Renal cortex interstitium (tissue), 11 donors: ENCODE measurements at regions not wholly inside any gene's neighbourhood (a gene's known extent, or its start where the extent isn't known, plus 50 kb on each side); places are given as distances from the start of the nearest gene placed in this dataset.

Source experiments
- DNase-seq, 11 donors: peaks; one replicate each; pipeline ENCODE4 v3.0.0-alpha.2; 2013; ENCODE audit warnings: low read depth in 9 of 11, low spot score in 4 of 11; ENCODE audit errors: extremely low read depth in 1 of 11

DNA sequence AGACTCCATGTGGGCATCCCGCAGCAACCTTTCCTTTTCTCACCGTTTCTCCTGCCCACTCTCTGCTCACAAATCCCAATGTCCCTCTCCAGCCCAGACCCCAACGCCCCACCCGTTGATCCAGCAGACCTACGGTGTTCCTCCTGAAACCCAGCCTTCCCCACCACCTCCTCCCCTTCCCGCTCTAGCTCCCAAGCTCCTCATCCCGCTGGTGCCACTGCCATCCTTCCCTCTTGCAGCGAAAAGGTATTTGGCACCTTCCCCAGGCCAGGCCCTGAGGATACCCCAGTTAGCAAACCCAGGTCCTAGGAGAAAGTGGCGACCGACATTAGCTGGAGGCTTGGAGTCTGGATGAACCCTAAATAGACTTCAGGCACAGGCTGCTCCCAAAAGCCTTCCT, 84.0 kb upstream of the RTL6 start:
- no peak for DNase-seq

DNA sequence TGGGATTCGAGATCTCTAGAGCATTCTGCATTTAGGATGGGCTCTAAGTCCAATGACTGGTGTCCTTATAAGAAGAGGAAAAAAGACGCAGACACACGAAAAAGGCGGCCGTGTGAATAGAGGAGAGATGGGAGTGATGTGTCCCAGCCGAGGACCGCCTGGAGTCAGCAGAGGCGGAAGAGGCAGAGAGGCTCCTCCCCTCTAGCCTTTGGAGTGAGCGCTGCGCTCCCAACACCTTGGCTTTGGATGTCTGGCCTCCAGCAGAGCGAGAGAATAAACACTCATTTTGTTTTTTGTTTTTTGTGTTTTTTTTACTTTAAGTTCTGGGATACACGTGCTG, 83.0 kb upstream of the RTL6 start:
- DNase-seq = no peak

DNA sequence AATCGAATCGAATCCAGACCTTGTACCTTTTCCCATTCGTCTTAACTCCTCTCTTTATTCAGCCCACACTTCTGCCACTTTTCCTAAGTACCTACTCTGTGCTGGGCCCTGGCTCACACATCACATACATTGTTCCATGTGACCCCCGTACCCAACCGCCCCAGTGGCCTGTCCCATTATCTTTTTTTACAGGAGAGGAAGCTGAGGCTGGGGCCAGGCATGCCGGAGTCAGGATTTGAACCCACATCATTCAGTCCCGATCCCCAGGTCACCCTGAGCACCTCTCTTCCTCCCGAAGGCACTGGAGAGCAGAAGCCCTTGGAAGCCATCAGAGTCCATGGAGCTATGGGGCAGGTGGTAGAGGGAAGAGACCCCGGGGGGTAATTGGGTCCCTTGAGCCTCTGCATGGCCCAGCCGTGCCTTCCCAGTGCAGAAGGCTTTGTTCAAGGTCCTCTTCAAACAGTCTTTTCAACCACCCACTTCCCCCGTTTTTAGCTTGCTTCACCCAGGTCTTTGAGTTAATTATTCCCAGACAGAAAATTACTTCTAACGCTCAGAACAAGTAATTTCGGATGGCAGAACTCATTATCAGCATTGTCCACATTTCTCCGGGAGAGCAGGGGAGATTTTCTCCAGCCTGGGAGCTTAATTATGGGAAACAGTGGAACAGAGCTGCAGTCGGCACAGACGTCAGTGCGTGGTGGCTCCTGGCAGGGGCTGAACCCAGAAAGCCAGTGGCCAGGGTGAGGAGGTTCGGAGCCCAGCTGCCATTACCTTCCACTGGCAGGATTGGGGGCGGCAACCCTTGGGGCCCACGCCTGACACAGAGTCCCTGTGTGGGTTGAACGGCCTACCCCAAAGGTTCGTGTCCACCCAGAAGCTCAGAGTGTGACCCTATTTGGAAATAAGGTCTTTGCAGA, 82.4 kb upstream of the RTL6 start:
- DNase-seq = no peak

DNA sequence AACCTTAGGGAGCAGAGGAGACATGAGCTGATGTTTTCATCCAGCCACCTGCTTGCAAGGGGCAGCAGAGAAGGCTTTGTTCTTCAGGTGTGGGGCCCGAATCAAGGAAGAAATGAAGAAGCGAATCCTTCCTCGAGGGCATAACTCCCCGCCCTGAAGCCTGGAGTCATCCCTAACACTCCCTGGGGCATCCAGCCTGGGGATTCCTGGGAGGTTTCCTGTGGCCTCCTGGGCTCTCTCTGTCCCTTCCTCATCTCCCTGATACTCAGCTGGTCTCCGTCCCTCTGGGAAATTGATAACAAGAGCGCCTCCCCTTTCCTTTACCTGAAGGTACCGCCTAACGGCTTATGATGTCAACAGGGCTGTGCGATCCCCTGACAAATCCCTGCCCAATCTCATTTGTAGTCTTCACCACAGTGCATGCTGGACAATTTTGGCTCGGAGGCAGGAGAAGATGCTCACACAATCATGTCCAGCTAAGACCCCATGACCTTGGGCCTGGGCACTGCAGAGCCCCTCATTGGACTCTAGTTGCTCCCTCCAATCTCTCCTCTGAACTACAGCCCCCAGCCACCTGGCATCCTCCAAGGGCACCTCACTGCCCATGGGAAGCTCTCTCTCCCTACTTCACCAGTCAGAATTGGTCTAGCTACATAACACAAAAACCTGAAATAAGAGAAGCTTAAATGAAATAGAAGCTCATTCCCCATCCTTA, 80.6 kb upstream of the RTL6 start:
- DNase-seq = no peak

DNA sequence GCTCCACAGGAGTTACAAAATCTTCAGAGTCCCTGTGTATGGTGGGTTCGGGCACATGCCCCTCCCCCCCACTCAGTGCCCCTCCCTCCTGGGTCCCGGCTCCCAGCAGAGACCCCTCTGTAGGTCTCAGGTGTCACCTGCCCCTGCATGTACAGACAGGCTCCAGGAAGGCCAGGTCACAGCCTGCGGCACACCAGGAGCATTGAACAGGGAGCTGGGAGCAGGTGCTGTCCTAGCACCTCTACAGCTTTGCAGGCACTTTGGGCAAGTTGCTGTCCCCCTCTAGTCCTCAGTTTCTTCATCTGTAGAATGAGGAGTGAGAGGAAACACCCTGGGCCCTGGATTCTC, 80.1 kb upstream of the RTL6 start:
- no peak for DNase-seq

DNA sequence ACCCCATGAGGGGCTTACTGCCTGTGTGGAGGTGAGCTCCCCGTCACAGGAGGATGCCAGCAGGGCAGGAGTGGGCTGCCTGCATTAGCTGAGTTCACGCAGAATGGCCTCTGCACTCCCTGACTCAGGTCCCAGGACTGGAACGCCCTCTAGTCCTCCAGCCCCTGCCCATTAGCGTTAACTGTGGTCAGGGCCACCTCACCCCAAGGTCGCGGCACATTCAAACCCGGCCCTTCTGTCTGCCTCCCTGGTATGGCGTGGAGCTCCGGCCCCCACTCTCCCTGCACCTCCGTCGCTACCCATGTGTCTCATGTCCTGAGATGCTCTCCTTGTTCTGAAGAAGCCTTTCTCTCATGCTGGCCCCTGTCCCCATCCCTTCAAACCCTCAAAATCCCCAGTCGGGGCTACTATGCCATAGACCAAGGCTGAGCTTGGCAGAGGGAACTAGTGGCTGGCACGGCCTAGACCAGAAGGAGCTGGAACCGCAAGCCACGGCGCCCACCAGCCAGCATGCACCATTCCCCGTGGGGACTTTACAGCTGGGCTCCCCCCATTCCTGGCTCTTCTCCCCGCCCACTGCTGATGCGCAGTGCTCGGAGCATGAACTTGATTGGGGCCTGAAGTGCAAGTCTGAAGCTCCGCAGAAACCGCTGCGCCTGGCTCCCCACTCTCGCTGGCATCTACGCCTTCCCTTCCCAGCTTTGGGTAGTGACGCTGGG, 79.5 kb upstream of the RTL6 start:
- DNase-seq = no peak

DNA sequence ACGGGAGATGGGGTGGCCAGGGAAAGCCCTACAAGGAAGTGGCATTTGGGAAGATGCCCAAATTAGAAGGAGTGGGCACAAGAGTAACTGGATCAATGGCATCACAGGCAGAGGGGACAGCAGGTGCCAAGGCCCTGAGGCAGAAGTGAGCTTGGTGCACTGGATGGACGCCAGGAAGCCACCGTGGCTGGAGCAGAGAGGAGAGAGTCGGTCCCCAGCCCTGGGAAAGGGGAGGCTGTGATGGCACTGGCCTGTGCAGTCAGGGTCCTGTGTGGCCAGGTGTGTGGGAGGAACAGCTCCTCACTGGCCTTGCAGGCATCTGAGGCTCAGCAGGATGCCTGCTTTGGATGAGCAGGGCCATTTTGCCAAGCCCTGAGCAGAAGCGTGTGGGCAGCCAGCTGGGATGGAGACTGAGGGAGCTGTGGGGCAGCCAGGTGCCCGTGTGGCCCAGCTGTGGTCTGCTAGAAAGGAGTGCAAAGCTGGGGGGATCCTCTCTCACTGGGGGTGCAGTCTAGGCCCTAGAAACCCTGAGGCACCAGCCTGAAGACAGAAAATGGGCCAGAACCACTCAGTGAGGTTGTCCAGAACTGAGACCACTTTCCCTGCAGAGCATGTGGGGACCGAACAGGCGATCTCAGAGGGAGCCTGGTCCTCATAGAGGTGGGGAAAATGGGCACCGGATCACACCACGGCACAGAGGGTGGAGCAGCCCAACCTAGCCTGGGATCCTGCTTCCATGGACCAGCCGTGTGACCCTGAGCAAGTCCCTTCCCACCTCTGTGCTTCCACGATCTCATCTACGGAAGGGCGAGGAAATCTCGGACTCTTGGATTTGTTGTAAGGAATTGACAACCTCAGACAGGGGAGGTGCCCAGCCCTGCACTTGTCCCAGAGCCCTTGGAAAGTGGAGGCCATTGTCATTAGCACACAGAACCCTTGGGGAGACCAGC, 78.6 kb upstream of the RTL6 start:
- no peak for DNase-seq

DNA sequence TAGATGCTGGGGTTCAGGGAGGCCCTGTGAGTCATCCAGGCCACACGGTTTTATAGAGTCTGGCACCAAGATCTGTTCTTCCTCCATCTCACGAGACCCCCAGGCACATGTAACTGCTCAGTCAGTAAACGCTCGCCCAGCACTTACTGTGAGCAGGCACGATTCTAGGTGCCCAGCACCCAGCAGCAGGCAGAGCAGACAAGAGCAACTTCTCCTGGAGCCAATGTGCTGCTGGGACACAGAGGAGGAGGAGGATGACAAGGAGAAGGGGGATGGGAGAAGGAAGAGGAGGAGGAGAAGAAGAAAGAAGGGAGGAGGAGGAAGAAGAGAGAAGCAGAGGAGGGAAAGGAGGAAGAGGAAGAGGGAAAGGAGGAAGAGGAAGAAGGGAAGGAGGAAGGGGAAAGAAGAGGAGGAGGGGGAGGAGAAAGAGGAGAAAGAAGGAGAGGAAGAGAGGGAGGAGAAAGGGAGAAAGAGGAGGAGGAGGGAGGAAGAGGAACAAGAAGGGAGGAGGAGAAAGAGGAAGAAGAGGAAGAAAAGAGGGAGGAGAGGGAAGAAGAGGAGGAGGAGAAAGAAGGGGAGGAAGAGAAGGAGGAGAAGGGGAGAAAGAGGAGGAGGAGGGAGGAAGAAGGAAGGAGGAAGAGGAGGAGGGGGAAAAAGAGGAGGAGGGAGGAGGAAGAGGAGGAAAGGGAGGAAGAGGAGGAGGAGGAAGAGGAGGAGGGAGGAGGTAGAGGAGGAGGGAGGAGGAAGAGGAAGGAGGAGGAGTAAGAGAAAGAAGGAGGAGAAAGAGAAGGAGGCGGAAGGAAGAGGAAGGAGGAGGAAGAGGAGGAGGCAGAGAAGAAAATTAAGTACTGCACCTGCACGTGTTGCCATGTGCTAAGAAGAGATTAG, 77.6 kb upstream of the RTL6 start:
- no peak for DNase-seq

DNA sequence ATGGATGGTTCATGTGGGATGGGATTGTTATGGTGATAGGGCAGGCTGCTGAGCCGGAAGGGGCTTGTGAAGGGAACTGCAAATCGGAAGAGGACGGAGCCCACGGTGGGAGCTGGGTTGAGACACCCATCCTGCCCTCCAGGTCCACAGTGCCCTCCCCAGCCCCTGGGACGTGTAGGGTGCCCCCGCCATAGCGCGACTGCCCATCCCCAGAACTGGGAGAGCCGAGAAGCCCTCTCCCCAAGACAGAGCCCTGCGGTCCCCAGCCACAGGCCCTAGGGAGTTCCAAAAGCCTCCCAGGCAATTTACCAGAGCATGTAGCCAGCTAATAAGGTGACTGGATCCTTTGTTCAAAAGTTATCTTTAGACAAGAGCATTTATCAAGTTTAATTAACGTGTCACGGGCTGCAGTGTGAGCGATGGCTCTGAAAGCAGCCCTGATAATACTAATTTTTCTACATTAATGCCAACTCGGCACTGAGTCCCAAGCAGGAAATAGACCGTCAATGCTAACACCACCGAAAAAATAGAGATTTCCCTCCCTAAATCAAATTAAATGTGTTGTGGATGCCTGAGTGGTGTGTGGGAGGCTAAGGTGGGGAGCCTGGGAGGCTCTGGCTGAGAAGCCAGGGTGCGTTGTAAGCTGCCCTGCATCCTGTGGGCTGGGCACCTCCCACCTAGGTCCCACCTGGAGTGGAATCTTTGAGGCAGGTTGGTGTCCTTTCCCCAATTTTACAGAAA, 76.8 kb upstream of the RTL6 start:
- no peak for DNase-seq

DNA sequence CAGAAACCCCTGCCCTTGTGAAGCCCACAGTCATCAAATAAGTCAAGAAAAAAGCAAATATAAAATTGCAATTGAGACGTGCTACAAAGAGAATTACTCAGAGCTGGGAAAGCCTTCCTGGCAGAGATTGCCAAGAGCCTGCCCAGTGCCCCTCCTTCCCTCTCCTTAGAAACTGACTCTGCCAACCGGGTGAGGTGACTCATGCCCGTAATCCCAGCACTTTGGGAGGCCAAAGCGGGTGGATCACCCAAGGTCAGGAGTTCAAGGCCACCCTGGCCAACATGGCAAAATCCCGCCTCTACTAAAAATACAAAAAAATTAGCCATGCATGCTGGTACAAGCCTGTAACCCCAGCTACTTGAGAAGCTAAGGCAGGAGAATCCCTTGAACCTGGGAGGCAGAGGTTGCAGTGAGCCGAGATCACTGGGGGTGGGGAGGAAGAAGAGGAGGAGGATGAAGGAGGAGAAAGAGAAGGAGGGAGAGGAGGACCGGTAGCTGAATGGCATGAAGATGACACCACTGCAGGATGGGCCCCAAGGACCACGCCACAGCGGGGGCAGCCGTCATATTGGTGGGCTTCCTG, 76.1 kb upstream of the RTL6 start:
- DNase-seq = no peak

DNA sequence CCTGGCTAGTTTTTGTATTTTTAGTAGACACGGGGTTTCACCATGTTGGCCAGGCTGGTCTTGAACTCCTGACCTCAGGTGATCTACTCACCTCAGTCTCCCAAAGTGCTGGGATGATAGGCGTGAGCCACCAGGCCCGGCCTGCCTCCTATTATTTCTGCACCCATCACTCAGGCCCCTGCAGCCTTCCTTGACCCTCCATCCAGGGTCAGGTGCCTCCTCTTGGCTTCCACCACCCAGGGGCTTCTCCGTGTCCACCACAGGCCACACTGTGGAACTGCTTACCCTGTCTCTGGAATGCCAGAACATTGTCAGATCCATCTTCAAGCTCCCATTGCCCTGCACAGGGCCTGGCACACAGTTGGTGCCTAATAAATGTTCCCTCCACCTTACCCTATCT, 75.4 kb upstream of the RTL6 start:
- no peak for DNase-seq

DNA sequence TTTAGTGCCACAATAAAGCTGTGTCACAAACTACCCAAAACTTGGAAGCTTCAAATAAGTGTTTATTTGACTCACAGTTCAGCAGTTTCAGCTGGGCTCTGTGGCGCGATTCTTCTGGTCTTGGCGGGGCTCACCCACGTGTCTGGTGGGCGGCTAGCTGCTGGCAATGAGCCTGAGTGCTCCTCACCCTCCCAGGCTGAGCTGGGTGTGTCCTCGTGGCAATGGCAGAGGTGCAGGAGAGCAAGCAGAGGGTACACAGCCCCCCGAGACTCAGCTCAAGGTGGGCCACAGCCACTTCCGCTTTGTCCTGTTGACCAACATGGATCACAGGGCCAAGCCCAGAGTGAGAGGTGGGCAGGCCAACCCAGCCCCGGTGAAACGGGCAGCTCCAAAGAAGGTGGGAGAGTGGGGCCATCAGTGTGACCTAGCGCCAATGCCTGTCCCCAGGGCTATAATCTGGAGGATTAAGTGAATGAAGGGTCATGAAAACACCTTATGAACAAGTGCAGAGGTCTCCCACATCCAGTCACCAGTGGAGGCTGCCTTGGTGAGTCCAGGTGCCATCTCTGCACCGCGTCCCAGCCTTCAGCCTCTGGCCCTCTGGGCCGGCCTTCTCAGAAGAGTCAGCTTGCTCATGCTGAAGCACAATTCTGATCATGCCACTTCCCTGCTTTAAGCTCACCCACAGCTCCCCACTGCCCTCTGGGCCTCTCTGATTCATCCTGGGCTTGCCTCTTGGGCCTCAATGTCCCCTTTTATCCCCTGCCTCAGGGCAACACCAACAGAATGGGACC, 74.6 kb upstream of the RTL6 start:
- no peak for DNase-seq

DNA sequence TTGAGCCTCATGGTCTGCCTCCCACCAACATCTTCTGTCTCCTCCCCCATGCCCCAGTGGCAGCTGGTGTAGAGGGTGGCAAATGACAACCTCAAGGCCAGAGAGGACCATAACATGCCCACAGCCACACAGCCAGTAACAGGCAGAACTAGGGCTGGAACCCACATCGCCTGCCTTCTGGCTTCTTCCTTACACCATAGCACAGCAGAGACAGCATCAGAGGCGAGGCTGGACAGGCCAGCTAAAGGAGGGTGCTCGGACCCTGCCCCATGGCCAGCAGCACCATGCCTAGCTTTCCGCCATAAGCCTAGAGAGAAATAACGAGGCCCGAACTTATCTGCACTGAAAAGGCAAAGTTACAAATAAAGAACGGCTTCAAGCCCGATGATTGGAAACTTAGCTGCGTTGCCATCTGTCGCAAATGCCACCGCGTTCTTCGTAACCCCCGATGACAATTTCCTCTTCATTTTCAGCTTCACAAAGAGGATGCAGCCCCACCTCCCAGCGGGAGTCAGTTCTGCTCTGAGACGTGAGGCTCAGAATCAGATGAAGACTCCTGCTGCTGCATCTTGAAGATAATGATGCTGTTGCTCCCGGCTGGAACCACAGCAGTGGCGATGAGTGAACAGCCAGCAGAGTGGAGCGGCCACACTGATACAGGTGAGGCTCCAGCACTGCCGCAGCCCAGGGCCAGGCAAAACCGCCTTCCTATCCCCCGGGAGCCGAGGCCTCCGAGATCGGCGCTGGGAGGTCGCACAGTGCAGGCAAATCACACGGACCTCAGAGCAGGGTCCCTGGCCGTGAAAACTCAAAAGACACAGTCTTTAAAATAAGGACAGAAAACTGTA, 73.8 kb upstream of the RTL6 start:
- no peak for DNase-seq

DNA sequence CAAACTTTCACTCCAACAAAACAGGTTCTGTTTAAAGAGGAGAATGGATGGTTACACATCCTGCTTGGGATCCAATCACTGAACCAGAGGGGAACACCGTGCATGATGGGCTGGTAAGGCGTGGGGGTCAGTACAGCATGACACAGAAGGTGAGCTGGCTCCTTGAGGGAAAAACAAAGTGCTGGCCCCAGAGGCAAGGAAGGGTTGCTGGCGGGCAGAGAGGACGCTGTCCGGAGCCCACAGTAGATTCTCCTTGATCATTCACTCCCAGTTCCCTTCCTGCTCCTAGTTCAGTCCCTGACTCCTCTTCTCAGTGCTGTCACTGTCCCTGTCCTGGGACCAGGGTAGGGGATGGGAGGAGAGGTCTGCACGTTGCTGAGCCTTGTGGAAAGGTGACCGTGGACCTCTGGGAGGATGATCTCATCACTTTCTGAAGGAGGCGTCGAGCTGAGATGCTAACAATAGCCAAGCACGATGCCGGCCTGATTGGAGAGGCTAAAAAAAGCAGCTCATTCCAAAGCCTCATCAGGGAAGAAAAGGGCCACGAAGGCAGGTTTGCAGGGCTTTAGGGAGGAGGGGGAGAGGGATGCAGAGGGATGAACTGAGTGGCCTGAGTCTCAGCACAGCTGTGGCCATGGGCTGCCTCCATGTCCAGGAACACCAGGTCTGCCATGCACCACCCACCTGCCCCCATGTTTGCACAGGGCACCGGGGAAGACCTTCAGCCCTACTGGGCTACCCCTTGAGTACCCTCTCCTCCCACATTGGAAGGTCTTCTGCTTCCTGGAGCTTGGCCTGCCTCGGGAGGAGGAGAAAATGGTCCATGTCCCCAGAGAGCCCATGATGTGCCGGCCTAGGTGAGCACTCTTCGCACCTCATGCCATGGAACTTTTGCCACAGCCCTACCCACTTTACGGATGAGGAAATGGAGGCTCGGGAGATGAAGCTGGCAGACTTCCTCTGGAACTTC, 72.7 kb upstream of the RTL6 start:
- no peak for DNase-seq
